ENCODE measurements at regions not wholly inside any gene's neighbourhood (a gene's known extent, or its start where the extent isn't known, plus 50 kb on each side); places are given as distances from the start of the nearest gene placed in this dataset.

GRCh38 chr9:99437145-99437544 is 215.1 kb downstream of the SEC61B start:
- peak; percentile 62 to 71 for DNase-seq
- H3K36me3 ChIP-seq = no peaks in the 10 kb centered on the region
- H3K4me1 ChIP-seq = peaks cover 26% of the 10 kb centered on the region
- peaks cover 4% of the 10 kb centered on the region; the same call in 1 of the 2 replicates for H3K9me3 ChIP-seq (replicated peaks)
- H3K27ac ChIP-seq = no peak overlapping the region; the same call in 1 of the 2 replicates
- H3K4me3 ChIP-seq = no peak overlapping the region
- no peaks in the 10 kb centered on the region for H3K27me3 ChIP-seq

- no peak for DNase-seq
- no peak overlapping the region for H3K27ac ChIP-seq
- H3K36me3 ChIP-seq = no peaks in the 10 kb centered on the region
- H3K4me1 ChIP-seq = peaks cover 21% of the 10 kb centered on the region
- H3K4me3 ChIP-seq = no peak overlapping the region
- no peaks in the 10 kb centered on the region for H3K27me3 ChIP-seq
- H3K9me3 ChIP-seq (replicated peaks) = peaks cover 5% of the 10 kb centered on the region; the same call in 1 of the 2 replicates
Measured at GRCh38 chr9:99438596-99438995, 216.5 kb downstream of the SEC61B start.

GRCh38 chr9:99441829-99442228 is 219.7 kb downstream of the SEC61B start:
- Histone ChIP-seq H3K27ac (no peak overlapping the region), H3K27me3 (no peaks in the 10 kb centered on the region), H3K4me3 (no peak overlapping the region), H3K36me3 (no peaks in the 10 kb centered on the region), H3K9me3 (replicated peaks) (peaks cover 5% of the 10 kb centered on the region; the same call in 1 of the 2 replicates), H3K4me1 (peaks cover 9% of the 10 kb centered on the region)
- no peak for DNase-seq

GRCh38 chr9:99445371-99445891 is 223.3 kb downstream of the SEC61B start:
- peak in 1 of 2 experiments; percentile 14 for DNase-seq
- no peak overlapping the region for H3K4me3 ChIP-seq
- H3K27me3 ChIP-seq = no peaks in the 10 kb centered on the region
- H3K9me3 ChIP-seq (replicated peaks) = peaks cover 5% of the 10 kb centered on the region; the same call in 1 of the 2 replicates
- H3K27ac ChIP-seq = no peak overlapping the region
- H3K4me1 ChIP-seq = peaks cover 6% of the 10 kb centered on the region; the same call in 1 of the 2 replicates
- H3K36me3 ChIP-seq = no peaks in the 10 kb centered on the region

- Histone ChIP-seq H3K27ac (no peak overlapping the region), H3K4me3 (no peak overlapping the region), H3K4me1 (peaks cover 6% of the 10 kb centered on the region; the same call in 1 of the 2 replicates), H3K36me3 (no peaks in the 10 kb centered on the region), H3K9me3 (replicated peaks) (peaks cover 5% of the 10 kb centered on the region; the same call in 1 of the 2 replicates), H3K27me3 (no peaks in the 10 kb centered on the region)
- no peak for DNase-seq
Measured at GRCh38 chr9:99445920-99446319, 223.8 kb downstream of the SEC61B start.

GRCh38 chr9:99447951-99448350 is 225.9 kb downstream of the SEC61B start:
- Histone ChIP-seq H3K27me3 (peaks cover 5% of the 10 kb centered on the region; the same call in 1 of the 2 replicates), H3K9me3 (replicated peaks) (no peaks in the 10 kb centered on the region), H3K36me3 (no peaks in the 10 kb centered on the region), H3K4me3 (no peak overlapping the region), H3K4me1 (peaks cover 10% of the 10 kb centered on the region; the same call in 1 of the 2 replicates), H3K27ac (no peak overlapping the region)
- no peak for DNase-seq

- Histone ChIP-seq H3K4me3 (no peak overlapping the region), H3K27me3 (peaks cover 5% of the 10 kb centered on the region; the same call in 1 of the 2 replicates), H3K4me1 (peaks cover 10% of the 10 kb centered on the region; the same call in 1 of the 2 replicates), H3K27ac (no peak overlapping the region), H3K9me3 (replicated peaks) (no peaks in the 10 kb centered on the region), H3K36me3 (no peaks in the 10 kb centered on the region)
- DNase-seq = no peak
Measured at GRCh38 chr9:99449726-99450125, 227.6 kb downstream of the SEC61B start.

GRCh38 chr9:99451112-99451606 is 229.1 kb downstream of the SEC61B start:
- no peak overlapping the region for H3K27ac ChIP-seq
- no peaks in the 10 kb centered on the region for H3K9me3 ChIP-seq (replicated peaks)
- peaks cover 10% of the 10 kb centered on the region; the same call in 1 of the 2 replicates for H3K4me1 ChIP-seq
- DNase-seq = no peak
- H3K36me3 ChIP-seq = no peaks in the 10 kb centered on the region
- H3K27me3 ChIP-seq = peaks cover 5% of the 10 kb centered on the region
- no peak overlapping the region for H3K4me3 ChIP-seq

GRCh38 chr9:99457406-99457805 is 235.3 kb downstream of the SEC61B start:
- Histone ChIP-seq H3K27ac (no peak overlapping the region), H3K4me3 (no peak overlapping the region), H3K27me3 (peaks cover 3% of the 10 kb centered on the region; the same call in 1 of the 2 replicates), H3K36me3 (no peaks in the 10 kb centered on the region), H3K4me1 (no peaks in the 10 kb centered on the region), H3K9me3 (replicated peaks) (no peaks in the 10 kb centered on the region)
- DNase-seq = no peak

GRCh38 chr9:99457981-99458380 is 235.9 kb downstream of the SEC61B start:
- H3K27me3 ChIP-seq = peaks cover 3% of the 10 kb centered on the region; the same call in 1 of the 2 replicates
- no peaks in the 10 kb centered on the region for H3K36me3 ChIP-seq
- no peaks in the 10 kb centered on the region for H3K4me1 ChIP-seq
- no peak overlapping the region for H3K4me3 ChIP-seq
- no peak for DNase-seq
- no peaks in the 10 kb centered on the region for H3K9me3 ChIP-seq (replicated peaks)
- H3K27ac ChIP-seq = no peak overlapping the region

- no peak overlapping the region for H3K27ac ChIP-seq
- no peaks in the 10 kb centered on the region for H3K36me3 ChIP-seq
- H3K27me3 ChIP-seq = peaks cover 3% of the 10 kb centered on the region; the same call in 1 of the 2 replicates
- H3K9me3 ChIP-seq (replicated peaks) = no peaks in the 10 kb centered on the region
- H3K4me3 ChIP-seq = no peak overlapping the region
- no peaks in the 10 kb centered on the region for H3K4me1 ChIP-seq
- DNase-seq = no peak
Measured at GRCh38 chr9:99459919-99460318, 237.8 kb downstream of the SEC61B start.

GRCh38 chr9:99463131-99463530 is 241.0 kb downstream of the SEC61B start:
- no peak for DNase-seq
- Histone ChIP-seq H3K27me3 (peaks cover 3% of the 10 kb centered on the region; the same call in 1 of the 2 replicates), H3K4me3 (no peak overlapping the region), H3K36me3 (no peaks in the 10 kb centered on the region), H3K9me3 (replicated peaks) (no peaks in the 10 kb centered on the region), H3K4me1 (no peaks in the 10 kb centered on the region), H3K27ac (no peak overlapping the region)

- Histone ChIP-seq H3K9me3 (replicated peaks) (no peaks in the 10 kb centered on the region), H3K36me3 (no peaks in the 10 kb centered on the region), H3K27ac (no peak overlapping the region), H3K27me3 (no peaks in the 10 kb centered on the region; the same call in 1 of the 2 replicates), H3K4me1 (no peaks in the 10 kb centered on the region), H3K4me3 (no peak overlapping the region)
- DNase-seq = no peak
Measured at GRCh38 chr9:99464568-99464967, 242.5 kb downstream of the SEC61B start.

- Histone ChIP-seq H3K36me3 (no peaks in the 10 kb centered on the region), H3K4me3 (no peak overlapping the region), H3K9me3 (replicated peaks) (no peaks in the 10 kb centered on the region), H3K4me1 (no peaks in the 10 kb centered on the region), H3K27ac (no peak overlapping the region), H3K27me3 (no peaks in the 10 kb centered on the region; the same call in 1 of the 2 replicates)
- no peak for DNase-seq
Measured at GRCh38 chr9:99465231-99465907, 243.3 kb downstream of the SEC61B start.

GRCh38 chr9:99466104-99466503 is 244.0 kb downstream of the SEC61B start:
- Histone ChIP-seq H3K36me3 (no peaks in the 10 kb centered on the region), H3K27ac (no peak overlapping the region), H3K27me3 (no peaks in the 10 kb centered on the region; the same call in 1 of the 2 replicates), H3K4me3 (no peak overlapping the region), H3K4me1 (no peaks in the 10 kb centered on the region), H3K9me3 (replicated peaks) (no peaks in the 10 kb centered on the region)
- no peak for DNase-seq
